Kidney (tissue), 13 donors: ENCODE measurements at regions not wholly inside any gene's neighbourhood (a gene's known extent, or its start where the extent isn't known, plus 50 kb on each side); places are given as distances from the start of the nearest gene placed in this dataset.
A peak's percentile ranks its signal among the peaks of the same experiment; 100 is the strongest.

Experiments used
- DNase-seq, 5 donors: peaks; one replicate each; pipeline ENCODE4 v3.0.0-alpha.2; 2013 to 2020
- FAIRE-seq: peaks from 2 replicates; lab custom pipeline; 2012; peaks lifted over from hg19 to GRCh38; lab: Jason Lieb, UNC
- H3K27ac ChIP-seq, 2 donors: one replicate each; pipeline ENCODE4 v1.7.0; 2013; ENCODE audit warnings: low read depth in 2 of 2, low read length in 2 of 2, inconsistent platforms in 1 of 2
- H3K27me3 ChIP-seq: one replicate; pipeline ENCODE4 v1.7.1; 2013; ENCODE audit warnings: low read length, inconsistent platforms; ENCODE audit not compliant: control insufficient read depth, insufficient read depth
- H3K36me3 ChIP-seq, 3 donors: one replicate each; pipeline versions ENCODE4 v1.7.0 to v1.7.1; 2013; ENCODE audit warnings: low read length in 3 of 3, control low read depth in 1 of 3, inconsistent platforms in 1 of 3; ENCODE audit not compliant: insufficient read depth in 3 of 3, control insufficient read depth in 2 of 3
- H3K4me1 ChIP-seq, 3 donors: one replicate each; pipeline versions ENCODE4 v1.7.0 to v1.7.1; 2013; ENCODE audit warnings: low read length in 3 of 3, inconsistent platforms in 1 of 3, low read depth in 1 of 3; ENCODE audit not compliant: control insufficient read depth in 2 of 3, insufficient read depth in 2 of 3
- H3K4me3 ChIP-seq, 3 donors: one replicate each; pipeline versions ENCODE4 v1.7.0 to v1.8.1; 2013; ENCODE audit warnings: low read length in 3 of 3, control low read depth in 1 of 3, inconsistent platforms in 1 of 3
- H3K9ac ChIP-seq, 3 donors: one replicate each; pipeline versions ENCODE4 v1.7.0 to v1.7.1; 2013; ENCODE audit warnings: low read length in 3 of 3, control low read depth in 1 of 3, inconsistent platforms in 1 of 3
- H3K9me3 ChIP-seq, 3 donors: one replicate each; pipeline versions ENCODE4 v1.7.0 to v1.7.1; 2013; ENCODE audit warnings: low read length in 3 of 3, control low read depth in 1 of 3, inconsistent platforms in 1 of 3; ENCODE audit not compliant: control insufficient read depth in 2 of 3, insufficient read depth in 1 of 3
- intact Hi-C: fragments of 100-400 bp; cut with DNase I; formaldehyde crosslinking; loops from one replicate; pipeline ENCODE4 v1.11.1; 2022
- TF ChIP-seq, protein P1 (sequence below): IDR thresholded peaks from 3 replicates; pipeline ENCODE4 v1.5.1; 2012; ENCODE audit warnings: mild to moderate bottlenecking, moderate library complexity, borderline replicate concordance; ENCODE audit not compliant: insufficient read depth; ENCODE audit errors: extremely low read depth
- donor health status: control.
- donor health status: control.
- donor health status: control.
- donor health status: control.
- donor health status: control.
- donor health status: DM: yes; HTN: yes; CAD: no.
- donor health status: Normal renal cell carcinoma (clear cell type).

DNA sequence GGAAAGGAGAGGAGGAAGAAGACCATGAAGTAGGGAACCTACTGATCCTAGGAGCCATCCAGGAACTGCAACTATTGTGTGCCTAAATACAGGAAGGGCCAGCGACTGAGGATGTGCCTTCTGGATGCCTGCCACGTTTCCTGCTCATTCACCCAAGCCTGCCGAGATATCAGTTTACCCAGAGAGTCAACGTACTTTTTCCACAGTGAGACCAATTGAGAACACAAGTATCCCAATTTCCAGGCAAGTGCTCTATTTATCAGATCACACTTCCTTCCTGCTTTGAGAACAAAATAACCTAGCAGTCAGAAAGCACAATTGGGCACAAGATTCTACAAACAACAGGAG is 122.4 kb downstream of the AKAP11 start:
- Histone ChIP-seq H3K27ac (no peak overlapping the region), H3K36me3 (no peaks in the 10 kb centered on the region), H3K4me3 (no peak overlapping the region), H3K9me3 (no peaks in the 10 kb centered on the region), H3K27me3 (no peaks in the 10 kb centered on the region), H3K4me1 (no peaks in the 10 kb centered on the region), H3K9ac (no peak overlapping the region)
- FAIRE-seq (no peak), DNase-seq (no peak)
- TF ChIP-seq, protein P1, sequence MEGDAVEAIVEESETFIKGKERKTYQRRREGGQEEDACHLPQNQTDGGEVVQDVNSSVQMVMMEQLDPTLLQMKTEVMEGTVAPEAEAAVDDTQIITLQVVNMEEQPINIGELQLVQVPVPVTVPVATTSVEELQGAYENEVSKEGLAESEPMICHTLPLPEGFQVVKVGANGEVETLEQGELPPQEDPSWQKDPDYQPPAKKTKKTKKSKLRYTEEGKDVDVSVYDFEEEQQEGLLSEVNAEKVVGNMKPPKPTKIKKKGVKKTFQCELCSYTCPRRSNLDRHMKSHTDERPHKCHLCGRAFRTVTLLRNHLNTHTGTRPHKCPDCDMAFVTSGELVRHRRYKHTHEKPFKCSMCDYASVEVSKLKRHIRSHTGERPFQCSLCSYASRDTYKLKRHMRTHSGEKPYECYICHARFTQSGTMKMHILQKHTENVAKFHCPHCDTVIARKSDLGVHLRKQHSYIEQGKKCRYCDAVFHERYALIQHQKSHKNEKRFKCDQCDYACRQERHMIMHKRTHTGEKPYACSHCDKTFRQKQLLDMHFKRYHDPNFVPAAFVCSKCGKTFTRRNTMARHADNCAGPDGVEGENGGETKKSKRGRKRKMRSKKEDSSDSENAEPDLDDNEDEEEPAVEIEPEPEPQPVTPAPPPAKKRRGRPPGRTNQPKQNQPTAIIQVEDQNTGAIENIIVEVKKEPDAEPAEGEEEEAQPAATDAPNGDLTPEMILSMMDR, result no peak
- intact Hi-C loops, result no loop called here

DNA sequence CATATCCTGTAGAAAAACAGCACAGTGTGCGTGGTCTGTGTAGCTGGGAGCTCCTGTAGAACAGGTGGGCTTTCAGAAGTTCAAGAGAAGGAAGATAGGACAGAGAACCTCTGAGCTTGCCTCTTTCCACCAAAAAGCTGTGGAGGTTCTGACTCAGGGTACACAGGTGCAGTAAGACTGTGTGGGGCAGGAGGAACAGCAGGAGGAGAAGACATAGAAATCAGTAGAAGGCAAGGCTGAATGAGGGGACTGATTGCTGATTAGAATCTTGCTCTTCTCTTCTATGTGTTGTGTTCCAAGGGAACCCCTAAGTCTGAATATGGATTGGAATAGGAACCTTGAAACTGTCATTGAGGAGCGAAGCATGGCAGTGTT is 122.7 kb downstream of the AKAP11 start:
- Histone ChIP-seq H3K27me3 (no peaks in the 10 kb centered on the region), H3K9ac (no peak overlapping the region), H3K27ac (no peak overlapping the region), H3K4me3 (no peak overlapping the region), H3K36me3 (no peaks in the 10 kb centered on the region), H3K4me1 (no peaks in the 10 kb centered on the region), H3K9me3 (no peaks in the 10 kb centered on the region)
- FAIRE-seq, result no peak
- TF ChIP-seq, protein P1, result no peak
- no peak for DNase-seq
- intact Hi-C loops, result no loop called here

DNA sequence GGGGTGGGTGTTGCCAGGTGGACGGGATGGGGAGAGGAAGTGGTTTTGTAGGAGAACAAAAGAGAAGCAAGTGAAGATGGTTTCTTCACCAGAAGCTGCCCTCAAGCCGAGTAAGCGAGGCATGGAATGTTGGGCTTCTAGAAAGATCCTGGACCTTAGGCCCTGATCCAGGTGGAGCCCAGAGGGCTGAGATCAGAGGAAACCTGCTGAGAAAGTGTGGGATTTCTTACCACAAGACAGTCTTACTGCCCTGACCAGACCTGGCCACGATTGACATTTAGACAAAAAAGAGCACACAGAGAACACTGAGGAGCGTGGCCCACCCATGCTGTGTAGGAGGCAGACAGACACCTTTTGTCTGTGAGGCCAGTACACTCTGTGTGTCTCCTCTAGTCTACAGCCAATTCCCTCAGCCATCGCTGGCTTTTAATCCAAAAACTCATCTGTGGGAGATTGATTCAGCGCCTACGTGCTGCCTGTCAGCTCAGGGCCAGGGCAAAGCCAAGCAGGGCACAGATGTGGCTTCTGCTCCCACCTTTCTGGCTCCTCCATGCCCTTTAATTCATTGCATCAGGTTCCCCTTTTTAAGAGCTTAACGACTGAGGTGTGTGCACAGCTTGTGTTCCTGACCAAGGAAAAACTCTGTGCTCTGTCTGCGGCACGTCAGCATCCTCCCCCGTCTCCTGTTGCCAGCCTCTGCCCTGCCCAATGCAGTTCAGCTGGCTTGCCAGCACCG is 123.3 kb downstream of the AKAP11 start:
- Histone ChIP-seq H3K9me3 (no peaks in the 10 kb centered on the region), H3K4me3 (no peak overlapping the region), H3K9ac (no peak overlapping the region), H3K27me3 (no peaks in the 10 kb centered on the region), H3K27ac (no peak overlapping the region), H3K4me1 (no peaks in the 10 kb centered on the region), H3K36me3 (no peaks in the 10 kb centered on the region)
- FAIRE-seq, result no peak
- TF ChIP-seq, protein P1, result no peak
- intact Hi-C loops, result no loop called here
- no peak for DNase-seq

DNA sequence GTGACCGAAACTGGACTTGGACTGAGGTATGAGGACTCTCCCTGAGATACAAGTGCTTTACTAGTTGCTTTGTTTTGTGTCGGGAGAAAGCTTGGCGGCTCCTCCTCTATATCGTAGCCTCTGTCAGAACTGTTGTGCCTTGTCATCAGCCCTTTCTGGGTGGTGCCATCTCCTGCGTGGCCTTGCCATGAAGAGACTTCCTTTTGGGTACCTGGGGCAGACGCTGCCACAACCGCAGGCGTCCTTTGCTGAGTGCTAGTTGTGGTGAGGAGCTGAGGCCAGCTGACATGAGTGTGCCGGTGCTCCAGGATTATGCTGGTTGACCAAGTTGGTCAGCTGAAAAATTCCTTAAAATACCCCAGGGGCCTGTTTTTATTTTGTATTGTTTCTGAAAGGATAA is 124.5 kb downstream of the AKAP11 start:
- Histone ChIP-seq H3K36me3 (no peaks in the 10 kb centered on the region), H3K27me3 (no peaks in the 10 kb centered on the region), H3K4me3 (no peak overlapping the region), H3K9me3 (no peaks in the 10 kb centered on the region), H3K9ac (no peak overlapping the region), H3K27ac (no peak overlapping the region), H3K4me1 (no peaks in the 10 kb centered on the region)
- FAIRE-seq, result no peak
- intact Hi-C loops, result no loop called here
- DNase-seq, result peak in 1 of 5 donors; percentile 70
- TF ChIP-seq, protein P1, result no peak
